ENCODE measurements at regions not wholly inside any gene's neighbourhood (a gene's known extent, or its start where the extent isn't known, plus 50 kb on each side); places are given as distances from the start of the nearest gene placed in this dataset.

- no peak for TF ChIP-seq CTCF (IDR thresholded peaks at IDR 0.05)
- no peak for TF ChIP-seq POLR2A (IDR thresholded peaks at IDR 0.05)
- TF ChIP-seq POLR2AphosphoS5 (IDR thresholded peaks at IDR 0.05), result no peak
- no peak for TF ChIP-seq EP300 (IDR thresholded peaks at IDR 0.05)
Observed at GRCh38 chr3:5741017-5741416, 553.5 kb downstream of the EDEM1 start.
